ENCODE measurements at regions not wholly inside any gene's neighbourhood (a gene's known extent, or its start where the extent isn't known, plus 50 kb on each side); places are given as distances from the start of the nearest gene placed in this dataset.

GRCh38 chr16:85983064-85983463, 84.1 kb downstream of the IRF8 start:
- no peak for TF ChIP-seq CTCF (IDR thresholded peaks at IDR 0.05)
- TF ChIP-seq POLR2A (IDR thresholded peaks at IDR 0.05) = no peak
